ENCODE measurements at regions not wholly inside any gene's neighbourhood (a gene's known extent, or its start where the extent isn't known, plus 50 kb on each side); places are given as distances from the start of the nearest gene placed in this dataset.
A peak's percentile ranks its signal among the peaks of the same experiment; 100 is the strongest.
"Not testable (repeated sequence)": the region's sequence is repeated elsewhere in the genome, so short reads cannot be mapped to it uniquely, and the experiment has no call there.

DNA sequence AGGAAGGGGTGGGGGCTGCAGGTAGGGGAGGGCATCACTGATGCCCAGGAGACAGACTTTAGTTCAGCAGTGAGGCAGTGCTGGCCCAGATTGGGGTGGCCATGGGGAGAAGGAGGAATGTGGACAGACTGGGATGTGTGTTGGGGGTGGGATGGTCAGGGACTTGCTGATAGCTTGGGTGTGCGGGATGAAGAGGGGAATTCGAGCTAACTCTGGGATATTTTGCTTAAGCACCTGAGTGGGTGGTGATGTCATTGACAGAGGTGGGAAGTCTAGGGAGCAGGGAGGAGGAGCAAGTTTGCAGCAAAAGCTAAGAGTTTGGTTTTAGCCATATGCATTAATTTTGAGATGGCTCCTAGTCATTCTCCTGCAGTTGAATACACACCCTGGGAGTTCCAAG is 207.5 kb downstream of the RPLP1 start:
- DNase-seq, result no peak

DNA sequence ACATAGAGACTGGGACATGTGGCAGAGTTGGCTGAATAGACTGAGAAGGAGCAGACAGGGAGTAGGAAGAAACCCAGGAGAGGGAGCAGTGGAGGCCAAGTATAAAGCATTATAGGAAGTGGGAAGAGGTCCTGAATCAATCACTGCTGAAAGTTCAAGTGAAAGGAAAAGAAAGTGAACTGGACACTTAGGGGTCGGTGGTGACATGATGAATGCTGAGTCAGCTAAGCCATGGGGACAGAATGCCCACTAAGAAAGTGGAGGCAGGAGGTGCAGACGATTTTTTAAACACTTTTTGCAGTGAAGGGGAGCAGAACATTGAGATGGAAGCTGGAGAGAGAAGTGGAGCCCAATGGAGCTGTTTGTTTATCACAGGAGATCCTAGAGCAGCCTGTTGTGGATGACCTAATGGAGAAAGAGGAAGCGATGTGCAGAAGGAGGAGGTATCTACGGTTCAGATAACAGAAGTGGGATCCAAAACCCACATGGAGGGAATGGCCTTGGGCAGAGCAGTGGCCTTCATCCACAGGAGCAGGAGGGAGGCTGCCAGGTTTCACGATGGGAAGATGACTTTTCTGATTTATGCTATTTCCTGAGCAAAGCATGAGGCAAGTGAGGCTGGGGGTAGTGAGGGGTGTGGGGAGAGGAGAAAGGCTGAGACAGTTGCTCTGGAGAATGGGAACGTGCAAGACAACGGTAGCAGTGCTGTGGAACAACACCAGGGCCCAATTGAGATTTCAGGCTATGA is 208.2 kb downstream of the RPLP1 start:
- no peak for DNase-seq

DNA sequence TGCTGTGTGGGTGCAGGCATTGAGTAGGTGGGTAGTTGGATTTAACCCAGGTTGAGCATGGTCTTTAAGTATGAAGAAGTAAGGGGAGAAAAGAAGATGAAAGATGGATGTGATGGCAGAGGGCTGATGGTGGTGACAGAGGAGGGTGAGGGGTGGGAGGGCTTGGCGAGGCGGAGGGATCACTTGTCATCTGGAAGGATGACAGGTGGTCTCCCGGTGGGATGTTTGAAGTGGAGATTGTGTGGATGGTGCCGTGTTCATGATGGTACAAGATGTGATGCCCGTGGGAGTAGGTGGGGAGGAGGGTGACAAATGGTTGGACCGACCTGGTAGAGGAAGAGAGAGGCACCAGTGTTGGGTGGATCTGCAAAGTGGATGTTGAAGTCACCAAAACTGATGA is 208.8 kb downstream of the RPLP1 start:
- no peak for DNase-seq

DNA sequence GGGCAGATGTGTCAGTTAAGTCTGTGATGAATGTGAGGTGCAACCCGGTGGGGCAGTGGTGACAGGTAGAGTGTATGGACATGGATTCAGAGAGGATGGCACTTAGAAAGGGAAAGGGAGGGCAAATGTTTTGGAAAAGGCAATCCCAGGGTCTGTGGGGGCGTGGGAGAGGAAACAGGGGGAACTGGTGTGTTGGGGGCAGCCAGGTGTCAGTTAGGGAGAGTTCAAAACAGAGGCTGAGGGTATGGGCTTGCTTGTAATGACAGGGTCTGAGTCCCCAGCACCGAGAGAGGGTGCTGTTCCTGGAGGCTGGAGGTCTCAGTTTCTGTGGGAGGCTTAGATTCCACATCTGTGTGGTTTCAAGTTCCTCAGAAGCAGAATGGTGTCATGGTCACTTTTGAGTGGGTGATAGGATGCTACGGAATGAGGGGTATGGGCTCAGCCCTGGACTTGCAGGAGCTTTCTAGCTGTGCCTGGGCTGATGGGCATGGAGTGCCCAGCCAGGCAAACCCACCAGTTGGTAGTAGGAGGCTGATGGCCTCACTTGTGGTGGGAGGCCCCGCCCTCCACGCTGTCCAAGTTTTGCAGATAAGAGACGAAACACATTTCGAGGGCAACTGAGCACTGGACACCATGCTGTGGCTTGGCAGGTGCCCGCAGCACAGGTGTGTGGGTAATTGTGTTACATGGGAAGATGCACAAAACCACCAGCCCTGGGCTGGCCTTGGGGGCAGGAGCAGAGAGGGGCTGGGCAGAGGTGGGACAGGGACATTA is 209.4 kb downstream of the RPLP1 start:
- DNase-seq, result no peak

DNA sequence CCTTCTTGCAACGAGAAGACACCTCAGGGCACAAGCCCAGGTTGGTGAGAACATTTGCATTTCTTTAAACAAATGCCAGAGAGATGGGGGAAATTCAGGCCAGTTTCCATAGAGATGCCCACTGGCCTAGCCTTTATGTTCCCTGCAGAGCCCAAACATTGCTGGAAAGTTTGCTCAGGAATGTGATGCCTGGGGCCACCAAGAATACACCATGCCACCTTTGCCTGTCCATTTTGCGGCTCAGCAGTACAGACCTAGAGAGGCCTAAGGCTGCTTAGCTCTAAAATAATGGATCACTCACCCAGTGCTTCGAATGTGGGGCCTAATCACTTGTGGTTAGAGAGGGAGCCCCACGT is 210.0 kb downstream of the RPLP1 start:
- DNase-seq, result no peak

DNA sequence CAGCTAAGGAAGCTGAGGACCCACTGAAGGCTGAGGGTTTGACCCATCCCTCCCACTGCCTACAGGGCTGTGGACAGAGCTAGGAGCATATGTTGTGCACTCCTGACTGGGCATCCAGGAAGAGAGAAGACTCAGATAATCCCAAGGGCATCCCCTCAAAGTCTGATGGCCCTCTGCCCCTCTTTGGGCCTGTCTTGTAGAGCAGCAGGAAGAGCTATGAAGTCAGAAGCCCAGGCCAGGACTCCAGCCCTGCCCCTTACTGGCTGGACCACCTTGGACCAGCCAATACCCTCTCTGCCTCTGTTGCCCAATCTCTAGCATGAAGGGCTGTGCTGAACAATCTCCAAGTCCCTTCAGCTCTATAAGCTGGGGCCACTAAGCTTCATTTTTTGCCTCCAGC is 210.8 kb downstream of the RPLP1 start:
- no peak for DNase-seq

DNA sequence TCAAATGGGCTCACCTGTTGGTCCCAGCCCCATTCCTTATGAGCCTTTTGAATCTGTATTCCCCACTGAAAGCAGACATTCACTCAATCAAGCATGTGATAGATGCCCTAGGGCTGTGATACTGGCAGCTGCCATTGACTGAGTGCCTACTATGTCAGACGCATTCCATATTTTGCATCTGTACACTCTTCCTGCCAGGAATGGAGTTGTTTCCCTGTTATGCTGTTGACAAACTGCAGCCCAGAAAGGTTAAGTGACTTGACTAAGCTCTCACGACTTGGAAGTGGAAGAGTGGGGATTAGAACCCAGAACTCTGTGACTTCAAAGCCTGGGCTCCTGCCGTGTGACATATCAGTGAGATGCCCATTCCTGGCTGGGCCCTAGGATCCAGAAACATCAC is 211.4 kb downstream of the RPLP1 start:
- no peak for DNase-seq

DNA sequence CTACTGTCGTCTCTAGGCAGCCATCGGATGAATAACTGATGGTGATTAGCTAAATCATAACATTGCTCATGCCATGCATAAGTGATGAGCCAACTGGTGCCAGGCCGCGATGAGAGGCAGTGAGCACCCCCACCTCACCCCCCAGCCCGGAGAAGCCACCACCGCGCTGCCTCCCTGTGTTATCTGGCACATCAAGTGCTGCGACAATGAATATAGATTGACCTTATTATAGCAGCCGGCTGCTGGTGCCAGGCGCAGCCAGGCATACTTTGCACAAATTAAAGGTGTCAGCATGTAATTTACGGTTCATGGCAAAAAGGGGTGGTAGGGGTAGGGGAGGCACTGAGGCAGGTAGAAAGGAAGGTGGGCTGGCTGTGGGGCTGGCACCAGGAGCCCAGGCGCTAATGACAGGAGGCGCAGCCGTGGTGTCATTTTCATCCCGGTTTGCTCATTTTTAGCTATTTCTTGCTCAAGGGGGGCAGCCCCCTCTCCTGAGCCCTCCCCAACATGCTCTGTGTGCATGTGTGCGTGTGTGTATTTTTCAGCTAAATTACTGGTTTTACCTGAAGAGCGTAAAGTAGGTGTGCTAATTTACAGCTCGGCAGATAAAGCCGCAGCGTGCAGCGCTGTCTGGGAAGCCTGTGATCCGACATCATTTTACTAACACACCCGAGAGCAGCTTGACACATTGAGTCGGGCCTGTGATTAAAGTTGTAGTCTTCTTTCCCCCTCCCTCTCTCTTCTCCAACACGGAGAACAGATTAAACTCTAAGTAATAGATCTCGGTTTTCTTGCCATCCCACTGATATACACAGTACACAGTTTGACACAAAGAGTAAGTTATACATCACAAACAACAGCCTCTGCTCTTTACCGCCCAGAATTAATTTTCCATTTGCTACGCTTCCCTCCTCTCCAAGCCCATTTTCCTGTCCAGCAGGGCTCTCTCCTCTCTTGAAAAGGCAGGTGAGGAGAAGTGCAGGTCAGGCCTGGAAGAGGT is 212.3 kb downstream of the RPLP1 start:
- no peak for DNase-seq

DNA sequence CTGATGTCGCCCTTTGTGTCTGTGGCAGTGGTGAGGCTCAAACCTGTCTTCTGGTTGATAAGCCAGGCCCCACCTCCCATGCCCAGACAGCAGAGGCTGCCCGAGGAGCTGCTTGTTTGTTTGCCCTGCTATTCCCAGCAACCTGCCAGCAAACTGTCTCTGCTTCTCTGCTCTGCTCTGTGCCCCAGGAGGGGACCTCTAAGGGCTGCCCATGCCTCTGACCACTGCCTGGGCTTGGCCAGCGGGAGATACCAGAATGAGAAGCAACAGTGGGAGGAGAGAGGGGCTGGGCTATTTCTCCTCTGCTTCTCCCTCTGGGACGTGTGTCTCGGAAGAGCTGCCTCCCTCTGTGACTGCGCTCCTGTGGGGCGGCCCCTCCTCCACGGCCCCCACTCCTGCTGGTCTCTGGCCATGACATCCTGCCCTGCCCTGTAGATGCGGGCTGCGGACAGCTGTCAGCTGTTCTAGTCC is 213.1 kb downstream of the RPLP1 start:
- no peak for DNase-seq

DNA sequence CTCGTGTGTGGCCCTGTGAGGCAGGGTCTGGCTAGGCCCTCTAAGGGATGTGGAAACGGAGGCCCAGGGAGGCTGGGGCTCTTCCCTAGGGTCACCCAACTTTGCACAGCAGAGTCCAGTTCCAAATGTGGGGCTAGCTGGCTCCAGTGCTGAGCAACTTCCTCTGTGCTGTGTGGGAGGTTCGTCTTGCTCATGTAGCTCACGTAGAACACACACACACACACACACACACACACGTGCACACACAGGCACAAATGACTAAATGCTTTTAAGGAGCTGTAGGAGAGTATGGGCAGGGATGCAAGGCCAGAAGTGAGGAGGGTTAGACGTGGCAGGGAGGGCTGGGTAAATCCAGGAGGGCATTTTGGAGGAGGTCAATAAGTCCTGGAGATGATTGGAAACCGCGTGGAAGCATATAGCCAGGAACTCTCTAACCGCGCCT is 213.8 kb downstream of the RPLP1 start:
- DNase-seq, result peak; percentile 9

DNA sequence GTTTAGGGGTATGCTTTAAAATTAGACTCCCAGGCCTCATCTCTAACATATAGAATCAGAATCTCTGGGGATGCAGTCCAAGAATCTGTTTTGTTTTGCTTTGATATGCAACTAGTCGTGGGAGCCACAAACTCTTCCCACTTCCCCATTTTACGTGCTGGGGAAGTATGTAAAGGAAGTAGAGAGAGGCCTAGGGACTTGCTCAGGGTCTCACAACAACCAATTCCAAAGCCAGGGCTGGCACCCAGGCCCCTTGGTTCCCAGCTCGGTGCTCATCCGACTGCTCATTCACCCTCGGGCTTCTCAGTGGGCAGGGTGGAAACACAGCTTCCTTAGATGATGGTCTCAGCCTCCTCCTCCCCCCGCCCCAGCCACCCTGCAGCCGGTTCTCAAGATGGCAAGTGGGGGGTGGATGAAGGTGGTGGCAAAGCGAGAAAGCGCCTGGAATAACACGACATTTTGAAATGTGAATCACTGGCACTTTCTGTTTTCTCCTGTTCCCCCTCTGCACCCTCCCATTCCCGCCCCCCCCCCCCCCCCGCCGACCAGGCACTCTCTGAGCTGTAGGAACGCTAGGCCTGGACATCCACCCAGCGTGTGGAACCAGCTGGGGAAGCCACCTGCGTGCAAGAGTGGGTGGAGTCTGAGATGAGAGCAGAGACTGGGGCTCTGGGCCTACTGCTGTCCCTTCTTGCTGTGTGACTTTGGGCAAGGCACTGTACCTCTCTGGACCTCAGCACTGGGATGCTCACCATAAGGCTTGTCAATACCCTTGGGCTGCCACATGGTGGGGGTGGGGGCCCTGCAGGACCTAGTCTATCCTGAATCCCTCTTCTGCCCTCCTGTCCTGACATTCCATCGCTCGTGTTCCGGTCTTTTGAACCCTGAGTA is 214.5 kb downstream of the RPLP1 start:
- DNase-seq, result no peak

DNA sequence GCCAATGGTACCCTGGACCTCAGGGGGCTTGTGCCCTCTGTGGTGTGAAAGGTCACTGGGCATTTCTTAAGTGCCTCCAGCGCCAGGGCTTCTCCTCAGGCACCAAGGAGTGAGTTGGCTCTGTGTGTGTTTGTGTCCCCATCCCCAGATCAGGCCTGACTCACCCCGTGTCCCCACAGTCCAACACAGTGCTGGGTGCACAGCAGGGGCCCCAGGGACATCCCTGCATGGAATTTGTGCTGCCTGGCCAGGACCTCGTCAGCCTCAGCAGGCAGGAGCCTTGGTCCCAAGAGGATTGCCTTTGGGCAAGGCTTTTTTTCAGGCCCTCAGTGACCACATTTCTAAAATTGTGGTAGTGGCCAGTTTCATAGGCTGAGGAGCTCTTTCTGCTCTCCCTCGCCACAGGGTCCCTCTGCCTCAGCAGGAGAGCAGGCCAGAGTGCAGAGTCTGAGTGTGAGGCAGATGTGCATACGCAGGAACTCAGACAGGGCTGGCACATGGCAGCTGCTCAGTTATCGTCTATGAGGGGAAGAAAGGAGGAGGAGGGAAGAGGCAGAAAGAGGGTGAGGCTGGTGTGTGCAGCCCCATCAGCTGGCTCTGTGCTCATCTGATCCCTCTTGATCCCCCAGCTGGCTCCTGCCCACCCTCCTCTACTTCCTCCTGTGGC is 215.6 kb downstream of the RPLP1 start:
- no peak for DNase-seq

DNA sequence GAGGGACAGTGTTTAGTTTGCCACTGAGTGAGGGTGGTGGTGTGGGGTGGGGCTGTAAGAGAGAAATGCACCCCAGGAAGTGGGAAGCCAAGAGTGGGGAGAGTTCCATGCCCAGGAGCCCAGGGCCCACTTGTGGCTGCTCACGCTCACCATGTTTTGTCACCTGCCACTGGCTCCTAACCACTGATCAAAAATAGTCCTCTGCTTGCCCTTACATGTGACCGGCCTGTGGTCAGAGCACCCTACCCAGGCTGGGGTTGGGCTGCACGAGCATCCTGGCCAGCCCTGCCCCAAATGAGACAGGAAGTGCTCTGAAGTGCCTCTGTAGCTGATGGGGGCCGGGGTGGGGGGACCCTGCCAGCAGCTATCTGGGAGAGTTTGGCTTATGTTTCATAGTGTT is 216.3 kb downstream of the RPLP1 start:
- peak; percentile 9 for DNase-seq

DNA sequence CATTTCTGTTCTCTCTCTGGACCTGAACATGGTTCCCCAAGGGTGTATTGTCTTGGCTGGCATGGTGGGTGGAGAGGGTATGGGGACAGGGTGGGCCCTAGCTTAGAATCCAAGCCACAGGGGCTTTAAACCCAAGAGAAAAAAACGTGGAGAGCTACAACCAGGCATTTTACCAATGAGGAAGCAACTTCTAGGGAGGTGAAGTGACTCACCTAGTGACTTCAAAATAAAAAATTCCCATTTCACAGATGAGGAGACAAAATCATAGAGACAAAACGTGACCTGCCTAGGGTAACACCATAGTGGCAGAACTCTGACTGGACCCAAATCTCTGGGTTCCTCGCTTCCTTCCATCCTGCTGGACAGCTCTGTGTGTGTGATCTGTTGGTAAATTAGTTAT is 216.8 kb downstream of the RPLP1 start:
- no peak for DNase-seq

DNA sequence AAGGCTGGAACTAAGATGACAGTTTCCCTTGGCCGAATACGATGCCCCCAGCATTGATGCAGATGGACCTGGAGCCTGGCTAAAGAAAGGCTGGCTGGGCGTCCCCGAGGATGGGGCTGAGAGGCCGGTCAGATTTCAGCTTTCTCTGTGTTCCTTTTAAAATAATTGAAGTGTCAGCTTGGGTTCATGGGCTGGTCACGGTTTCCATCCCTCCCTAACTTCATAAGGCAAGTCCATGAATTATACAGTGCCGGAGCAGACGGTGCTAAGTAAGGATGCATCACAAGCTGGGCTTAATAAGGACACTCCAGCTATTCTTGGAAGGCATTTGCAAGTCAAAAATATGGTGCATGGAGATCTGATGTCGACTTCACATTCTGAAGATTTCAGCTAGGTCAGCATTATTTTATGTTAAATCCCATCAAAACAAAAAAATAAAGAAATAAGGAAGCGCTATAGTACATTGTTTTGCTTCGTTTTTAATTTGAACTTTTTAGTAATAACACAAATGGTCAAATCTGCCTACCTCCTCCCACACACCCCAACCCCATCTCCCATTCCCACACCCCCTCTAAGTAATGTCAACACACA is 220.8 kb downstream of the RPLP1 start:
- no peak for DNase-seq

DNA sequence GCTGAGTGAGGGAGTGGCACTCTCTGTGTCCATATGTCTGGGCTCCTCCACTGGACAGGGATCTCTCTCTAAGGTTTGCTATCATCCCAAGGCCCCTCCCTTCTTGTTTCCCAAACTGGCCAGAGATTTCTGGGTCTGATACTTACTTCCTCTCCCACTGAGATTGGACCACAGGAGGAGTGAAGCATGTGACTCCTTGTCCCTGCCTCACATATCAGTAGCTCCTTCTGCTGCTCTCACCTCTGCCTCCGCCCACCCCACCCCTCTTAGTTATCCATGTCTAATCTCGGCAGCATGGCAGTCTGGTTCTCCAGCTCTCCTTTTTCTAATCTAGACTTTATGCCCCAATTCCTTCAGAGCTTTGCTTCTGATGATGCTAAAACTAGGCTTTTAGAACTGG is 223.1 kb downstream of the RPLP1 start:
- DNase-seq, result no peak

DNA sequence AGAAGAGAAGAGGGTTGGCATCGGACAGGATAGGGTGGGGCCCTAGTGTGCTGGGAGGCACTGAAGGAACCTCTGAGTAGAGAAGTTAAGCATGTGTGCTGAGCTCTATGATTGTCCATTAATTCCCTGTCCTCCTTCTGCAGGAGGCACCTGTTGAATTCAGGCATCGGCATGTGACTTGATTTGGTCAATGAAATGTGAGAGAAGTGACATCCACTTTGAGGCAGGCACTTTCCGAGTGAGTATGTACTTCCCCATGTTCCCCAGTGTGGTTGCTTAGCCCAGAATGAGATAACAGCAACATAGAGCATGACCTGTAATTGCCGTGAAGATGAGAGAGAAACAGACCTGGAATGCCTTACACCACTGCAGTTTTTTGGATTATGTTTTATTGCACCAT is 224.8 kb downstream of the RPLP1 start:
- DNase-seq, result no peak

DNA sequence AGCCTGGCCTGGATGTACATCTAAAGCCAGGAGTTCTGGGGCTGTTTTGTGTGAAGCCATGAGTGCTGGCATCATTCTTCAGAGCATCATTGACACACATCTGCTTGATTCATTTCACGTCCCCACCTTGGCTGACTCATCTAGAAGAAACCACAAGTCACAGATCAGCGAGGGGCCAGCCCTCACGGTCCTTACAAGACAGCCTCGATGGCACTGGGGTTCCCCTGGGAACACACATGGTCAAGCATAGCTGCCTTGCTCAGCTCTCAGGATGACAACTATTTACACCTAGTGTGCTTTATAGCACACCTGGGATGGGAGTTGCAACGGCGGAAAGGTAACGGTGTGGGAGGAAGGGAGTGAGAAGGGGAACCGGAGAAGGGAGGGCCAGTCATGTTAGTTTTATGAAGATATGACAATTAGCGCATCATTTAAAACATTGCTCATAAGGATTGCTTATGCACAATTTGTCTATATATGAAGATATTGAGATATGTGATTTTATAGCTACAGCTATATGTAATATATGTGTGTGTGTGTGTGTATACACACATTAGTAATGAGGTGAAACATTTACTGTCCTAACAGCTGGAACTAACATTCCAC is 227.1 kb downstream of the RPLP1 start:
- peak; percentile 48 for DNase-seq

DNA sequence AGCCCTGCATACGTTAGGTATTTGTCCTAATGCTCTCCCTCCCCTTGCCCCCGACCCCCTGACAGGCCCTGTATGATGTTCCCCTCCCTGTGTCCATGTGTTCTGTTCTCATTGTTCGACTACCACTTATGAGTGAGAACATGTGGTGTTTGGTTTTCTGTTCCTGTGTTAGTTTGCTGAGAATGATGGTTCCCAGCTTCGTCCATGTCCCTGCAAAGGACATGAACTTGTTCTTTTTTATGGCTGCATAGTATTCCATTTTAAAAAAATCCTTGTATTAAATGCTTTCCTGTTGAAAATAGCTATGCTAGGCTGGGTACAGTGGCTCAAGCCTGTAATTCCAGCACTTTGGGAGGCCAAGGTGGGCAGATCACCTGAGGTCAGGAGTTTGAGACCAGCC is 232.2 kb downstream of the RPLP1 start:
- not testable (repeated sequence) for DNase-seq
